Adrenal gland (tissue), 5 donors: ENCODE measurements at regions not wholly inside any gene's neighbourhood (a gene's known extent, or its start where the extent isn't known, plus 50 kb on each side); places are given as distances from the start of the nearest gene placed in this dataset.

Experiments used
- POLR2A ChIP-seq, 2 donors: fragments of 450-650 bp; IDR thresholded peaks; one replicate each; pipeline ENCODE4 v1.6.1; 2017; ENCODE audit warnings: antibody characterized with exemption in 2 of 2, mild to moderate bottlenecking in 2 of 2, moderate library complexity in 1 of 2
- TF ChIP-seq, protein P1 (sequence below), 6 experiments: fragments of 450-650 bp in 4 of 6; fragments of 200-600 bp in 2 of 6; sonication (generic) in 1 of 6; IDR thresholded peaks; 1 replicate in 5 of 6; 2 replicates in 1 of 6; pipeline versions ENCODE4 v1.5.1 to v1.8.0; 2016 to 2021; ENCODE audit warnings: antibody characterized with exemption in 6 of 6, mild to moderate bottlenecking in 2 of 6, moderate library complexity in 1 of 6
- donor health status: DM: no; HTN: no; CAD: no.

DNA sequence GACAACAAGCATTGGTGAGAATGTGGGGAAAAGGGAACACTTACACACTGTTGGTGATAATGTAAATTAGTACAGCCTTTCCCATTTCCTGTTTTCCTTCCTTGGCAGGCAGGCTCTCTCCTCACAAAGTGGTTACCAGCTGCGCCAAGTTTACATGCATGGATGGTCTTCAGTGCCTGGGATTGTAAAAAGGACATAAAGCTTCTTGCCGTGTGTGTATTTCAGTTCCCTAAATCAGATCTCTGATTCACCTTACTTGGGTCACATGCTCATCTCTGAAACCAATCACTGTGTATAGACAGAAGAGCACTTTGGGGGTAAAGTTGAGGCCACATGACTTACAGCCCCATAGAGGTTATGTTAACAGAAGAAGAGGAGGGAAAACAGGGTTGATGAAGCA lies 92.8 kb downstream of the CAVIN4 start:
- TF ChIP-seq, protein P1, sequence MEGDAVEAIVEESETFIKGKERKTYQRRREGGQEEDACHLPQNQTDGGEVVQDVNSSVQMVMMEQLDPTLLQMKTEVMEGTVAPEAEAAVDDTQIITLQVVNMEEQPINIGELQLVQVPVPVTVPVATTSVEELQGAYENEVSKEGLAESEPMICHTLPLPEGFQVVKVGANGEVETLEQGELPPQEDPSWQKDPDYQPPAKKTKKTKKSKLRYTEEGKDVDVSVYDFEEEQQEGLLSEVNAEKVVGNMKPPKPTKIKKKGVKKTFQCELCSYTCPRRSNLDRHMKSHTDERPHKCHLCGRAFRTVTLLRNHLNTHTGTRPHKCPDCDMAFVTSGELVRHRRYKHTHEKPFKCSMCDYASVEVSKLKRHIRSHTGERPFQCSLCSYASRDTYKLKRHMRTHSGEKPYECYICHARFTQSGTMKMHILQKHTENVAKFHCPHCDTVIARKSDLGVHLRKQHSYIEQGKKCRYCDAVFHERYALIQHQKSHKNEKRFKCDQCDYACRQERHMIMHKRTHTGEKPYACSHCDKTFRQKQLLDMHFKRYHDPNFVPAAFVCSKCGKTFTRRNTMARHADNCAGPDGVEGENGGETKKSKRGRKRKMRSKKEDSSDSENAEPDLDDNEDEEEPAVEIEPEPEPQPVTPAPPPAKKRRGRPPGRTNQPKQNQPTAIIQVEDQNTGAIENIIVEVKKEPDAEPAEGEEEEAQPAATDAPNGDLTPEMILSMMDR (IDR thresholded peaks at IDR 0.05): no peak
- TF ChIP-seq POLR2A (IDR thresholded peaks at IDR 0.05): no peak
